Germinal center (tissue), 1 donor: ENCODE measurements at regions not wholly inside any gene's neighbourhood (a gene's known extent, or its start where the extent isn't known, plus 50 kb on each side); places are given as distances from the start of the nearest gene placed in this dataset.

Experiments
- DNase-seq: peaks from one replicate; pipeline ENCODE4 v3.0.0; 2012; ENCODE audit warnings: mixed read lengths, low spot score

- no peak for DNase-seq
Measured at GRCh38 chr1:112264010-112264409, 132.0 kb upstream of the CTTNBP2NL start.

GRCh38 chr1:112264553-112264952, 131.5 kb upstream of the CTTNBP2NL start:
- DNase-seq: no peak

- no peak for DNase-seq
Measured at GRCh38 chr1:112265931-112266330, 130.1 kb upstream of the CTTNBP2NL start.

- DNase-seq: no peak
Measured at GRCh38 chr1:112267206-112267605, 128.8 kb upstream of the CTTNBP2NL start.

- no peak for DNase-seq
Measured at GRCh38 chr1:112267929-112268328, 128.1 kb upstream of the CTTNBP2NL start.

GRCh38 chr1:112268408-112268807, 127.6 kb upstream of the CTTNBP2NL start:
- no peak for DNase-seq

GRCh38 chr1:112271270-112271669, 124.7 kb upstream of the CTTNBP2NL start:
- no peak for DNase-seq

- DNase-seq: no peak
Measured at GRCh38 chr1:112272101-112272772, 123.8 kb upstream of the CTTNBP2NL start.

- no peak for DNase-seq
Measured at GRCh38 chr1:112284796-112285195, 111.2 kb upstream of the CTTNBP2NL start.

- no peak for DNase-seq
Measured at GRCh38 chr1:112285316-112285715, 110.7 kb upstream of the CTTNBP2NL start.

- DNase-seq: no peak
Measured at GRCh38 chr1:112285746-112286145, 110.3 kb upstream of the CTTNBP2NL start.

- DNase-seq: no peak
Measured at GRCh38 chr1:112296908-112297307, 99.1 kb upstream of the CTTNBP2NL start.

- DNase-seq: no peak
Measured at GRCh38 chr1:112297536-112297935, 98.5 kb upstream of the CTTNBP2NL start.

- DNase-seq: peak; percentile 31
Measured at GRCh38 chr1:112298558-112298957, 97.5 kb upstream of the CTTNBP2NL start.

GRCh38 chr1:112304126-112304525, 91.9 kb upstream of the CTTNBP2NL start:
- no peak for DNase-seq

GRCh38 chr1:112304612-112305011, 91.4 kb upstream of the CTTNBP2NL start:
- DNase-seq: no peak

GRCh38 chr1:112307930-112308591, 88.0 kb upstream of the CTTNBP2NL start:
- no peak for DNase-seq

- no peak for DNase-seq
Measured at GRCh38 chr1:112308716-112309115, 87.3 kb upstream of the CTTNBP2NL start.

GRCh38 chr1:112309499-112309898, 86.5 kb upstream of the CTTNBP2NL start:
- no peak for DNase-seq

- no peak for DNase-seq
Measured at GRCh38 chr1:112312315-112312714, 83.7 kb upstream of the CTTNBP2NL start.

- no peak for DNase-seq
Measured at GRCh38 chr1:112312879-112313278, 83.1 kb upstream of the CTTNBP2NL start.

GRCh38 chr1:112316254-112316913, 79.6 kb upstream of the CTTNBP2NL start:
- DNase-seq: no peak

GRCh38 chr1:112317140-112317539, 78.9 kb upstream of the CTTNBP2NL start:
- DNase-seq: no peak
